CMK (cell line): ENCODE measurements at regions not wholly inside any gene's neighbourhood (a gene's known extent, or its start where the extent isn't known, plus 50 kb on each side); places are given as distances from the start of the nearest gene placed in this dataset.

Experiments
- DNase-seq: peaks from one replicate; pipeline ENCODE4 v3.0.0-alpha.2; 2010; ENCODE audit warnings: low read depth

DNA sequence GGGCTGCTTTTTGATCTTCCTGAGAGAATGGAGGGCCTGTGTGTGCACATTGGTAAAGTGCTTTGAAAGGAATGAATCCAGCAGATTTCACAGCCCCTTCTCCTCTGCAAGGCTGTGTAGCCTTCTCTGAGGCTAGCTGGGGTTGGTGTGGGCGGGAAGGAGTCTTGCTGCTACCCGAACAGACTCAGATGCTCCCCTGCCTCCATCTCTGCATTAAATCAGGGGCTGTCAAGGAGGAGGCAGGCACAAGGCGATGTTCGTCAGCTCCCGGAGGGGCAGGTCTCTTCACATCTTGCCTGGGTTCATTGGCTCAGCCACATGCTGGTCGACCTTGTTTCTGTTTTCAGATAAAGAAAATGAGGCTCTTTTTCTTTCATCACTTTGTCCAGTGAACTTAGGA, 291.5 kb upstream of the SULF2 start:
- no peak for DNase-seq

DNA sequence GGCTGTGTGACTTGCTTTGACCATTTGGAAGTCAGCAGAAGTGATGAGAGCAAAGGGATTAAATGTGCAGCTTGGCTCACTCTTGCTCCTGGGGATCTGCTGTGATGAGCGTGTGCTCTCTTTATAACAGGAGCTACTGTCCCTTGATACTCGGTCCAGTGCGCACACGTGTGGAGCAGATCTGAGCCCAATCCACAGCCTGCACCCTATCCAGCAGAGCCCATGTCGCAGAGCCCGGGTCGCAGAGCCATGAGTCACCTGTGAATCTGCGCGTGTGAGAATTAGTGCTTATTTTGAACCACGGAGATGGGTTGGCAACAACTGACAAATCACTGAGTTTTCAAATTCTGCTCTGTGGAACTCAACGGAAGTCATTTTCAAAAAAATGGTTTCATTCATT, 291.0 kb upstream of the SULF2 start:
- DNase-seq, result no peak

DNA sequence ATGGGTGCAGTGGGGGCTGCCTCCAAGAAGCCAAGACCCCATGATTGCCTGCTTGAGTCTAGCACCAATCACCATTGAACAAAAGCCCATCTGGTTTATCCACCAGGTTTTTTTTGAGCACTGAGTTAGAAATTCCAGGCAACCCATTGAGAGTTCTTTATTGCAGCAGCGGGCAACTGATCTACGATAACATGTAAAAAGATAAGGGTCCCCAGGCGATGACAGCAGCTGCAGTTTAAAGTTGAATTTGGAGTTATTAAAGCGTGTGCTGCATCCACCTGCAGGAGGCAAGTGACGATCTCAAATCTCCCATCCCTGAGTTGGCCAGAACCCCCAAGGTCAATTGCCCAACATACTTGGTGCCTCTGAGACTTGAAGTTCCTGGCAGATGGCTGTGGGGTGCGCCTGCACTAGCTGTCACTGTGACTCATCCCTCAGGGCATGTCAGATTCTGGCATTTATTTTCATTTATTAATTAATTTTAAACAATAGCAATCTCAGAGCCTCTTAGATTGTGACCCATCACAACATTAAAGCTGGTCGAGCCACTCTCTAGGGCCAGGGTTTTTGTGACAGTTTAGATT, 290.4 kb upstream of the SULF2 start:
- DNase-seq, result no peak

DNA sequence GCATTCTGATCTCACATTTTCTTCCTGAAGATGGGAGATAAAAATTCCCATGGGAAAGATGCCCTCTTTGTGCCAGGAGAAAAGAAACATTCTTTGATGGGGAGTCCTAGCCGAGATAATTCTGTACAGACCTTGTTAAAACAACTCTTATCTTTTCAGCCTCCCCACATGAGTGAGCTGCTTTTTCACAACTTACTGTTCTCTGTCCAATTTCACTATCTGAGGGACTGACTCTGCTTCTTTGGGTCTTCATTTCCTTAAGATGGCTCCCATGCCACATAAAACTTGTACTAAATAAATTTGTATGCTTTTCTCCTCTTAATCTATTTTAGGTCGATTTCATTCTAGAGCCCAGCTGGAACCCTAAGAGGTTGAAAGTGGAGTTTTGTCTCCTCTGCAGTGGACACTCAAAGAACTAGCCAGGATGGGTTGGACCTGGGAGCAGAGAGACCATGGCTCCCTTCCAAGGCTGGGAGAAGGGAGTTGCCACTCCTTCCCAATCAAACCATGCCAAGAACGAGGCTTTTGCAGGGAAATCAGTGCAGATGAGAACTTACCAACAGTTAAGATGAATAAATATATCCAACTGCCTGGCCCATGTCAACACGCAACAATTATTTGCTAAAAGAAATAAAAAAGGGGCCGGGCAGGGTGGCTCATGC, 285.8 kb upstream of the SULF2 start:
- no peak for DNase-seq

DNA sequence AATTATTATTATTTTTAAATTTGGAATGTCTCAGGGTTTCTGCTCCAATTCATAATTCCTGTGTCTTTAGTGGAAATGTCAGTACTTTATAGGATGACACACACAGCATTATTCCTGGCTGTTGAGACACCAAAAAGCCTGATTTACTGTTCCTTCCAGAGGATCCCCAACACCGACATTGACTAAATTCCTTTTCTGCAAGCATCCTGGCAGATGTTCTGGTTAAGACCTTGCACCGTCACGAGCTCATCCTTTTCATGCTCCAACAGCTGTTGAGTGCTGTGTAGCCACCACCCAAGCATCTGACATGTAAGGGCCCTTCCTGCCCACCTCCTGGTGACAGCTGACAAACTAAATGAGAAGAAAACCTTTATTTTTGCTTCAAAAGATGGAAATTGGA, 284.3 kb upstream of the SULF2 start:
- DNase-seq, result no peak

DNA sequence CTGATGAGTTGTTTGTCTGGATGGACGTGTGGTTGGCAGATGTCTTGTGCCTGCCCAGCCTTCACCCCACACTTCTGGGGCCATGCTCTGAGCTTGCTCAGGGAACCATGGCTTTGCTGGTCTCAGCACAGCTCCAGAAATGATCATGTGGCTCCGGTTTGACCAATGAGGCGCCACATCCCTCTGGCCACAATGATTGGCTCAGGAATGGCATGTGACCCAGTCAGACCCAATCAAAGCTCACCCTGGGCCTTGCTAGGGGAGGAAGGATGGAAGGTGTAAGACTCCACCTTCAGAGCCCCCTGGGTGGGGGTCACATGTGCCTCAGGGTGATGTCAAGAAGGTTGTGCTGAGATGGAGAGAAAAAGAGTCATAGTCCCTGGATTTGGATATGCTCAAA, 281.6 kb upstream of the SULF2 start:
- no peak for DNase-seq

DNA sequence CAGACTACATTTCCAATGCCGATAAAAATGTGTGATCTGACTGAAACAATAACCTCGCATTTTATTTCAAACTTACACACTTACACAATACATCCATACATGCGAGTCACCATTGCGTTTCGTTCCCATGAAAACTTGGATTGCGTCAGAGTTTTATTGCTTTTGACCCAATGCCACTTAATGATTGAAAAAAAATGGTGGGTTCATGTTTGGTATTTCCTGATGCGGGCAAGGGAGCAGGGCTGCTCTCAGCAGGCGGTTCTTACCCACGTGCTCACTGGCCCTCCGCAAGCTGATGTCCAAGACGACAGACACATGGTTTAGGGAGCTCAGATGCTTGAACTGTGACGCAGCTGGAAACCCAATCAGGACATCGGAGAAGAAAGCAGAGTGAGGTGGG, 281.0 kb upstream of the SULF2 start:
- no peak for DNase-seq

DNA sequence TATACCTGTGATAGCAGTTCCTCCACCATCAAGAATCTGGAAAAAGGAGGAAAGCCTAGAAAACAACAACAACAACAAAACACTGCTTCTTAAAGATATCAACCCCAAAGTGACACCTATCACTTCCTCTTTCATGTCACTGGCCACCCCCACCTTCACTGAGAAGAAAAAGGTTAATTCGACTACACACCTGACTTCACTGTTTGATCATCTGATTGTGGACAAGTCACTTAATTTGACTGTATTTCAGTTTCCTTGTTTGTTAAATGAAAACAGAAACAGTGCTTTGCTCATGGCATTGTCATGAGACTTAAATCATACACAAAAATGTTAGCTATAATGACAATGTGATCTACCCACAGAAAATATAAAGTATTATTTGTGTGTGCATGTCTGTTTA, 280.6 kb upstream of the SULF2 start:
- no peak for DNase-seq

DNA sequence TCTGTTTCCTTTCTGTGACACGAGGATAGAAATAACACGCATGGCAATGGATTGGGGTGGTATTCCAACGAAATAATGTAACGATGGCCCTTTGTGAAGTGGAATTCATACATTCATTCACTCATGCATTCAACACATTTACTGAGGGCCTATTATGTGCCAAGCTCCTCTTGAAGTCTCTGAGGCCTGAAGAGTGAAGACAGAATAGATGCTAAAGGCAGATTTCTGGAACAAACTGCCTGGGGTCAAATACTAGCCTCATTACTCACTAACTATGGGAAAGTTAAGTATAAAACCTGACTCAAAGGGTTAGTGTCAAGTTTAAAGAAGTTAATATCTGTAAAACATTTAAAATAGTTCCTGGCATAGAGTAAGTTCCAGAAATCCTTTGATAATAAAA, 279.6 kb upstream of the SULF2 start:
- DNase-seq, result no peak

DNA sequence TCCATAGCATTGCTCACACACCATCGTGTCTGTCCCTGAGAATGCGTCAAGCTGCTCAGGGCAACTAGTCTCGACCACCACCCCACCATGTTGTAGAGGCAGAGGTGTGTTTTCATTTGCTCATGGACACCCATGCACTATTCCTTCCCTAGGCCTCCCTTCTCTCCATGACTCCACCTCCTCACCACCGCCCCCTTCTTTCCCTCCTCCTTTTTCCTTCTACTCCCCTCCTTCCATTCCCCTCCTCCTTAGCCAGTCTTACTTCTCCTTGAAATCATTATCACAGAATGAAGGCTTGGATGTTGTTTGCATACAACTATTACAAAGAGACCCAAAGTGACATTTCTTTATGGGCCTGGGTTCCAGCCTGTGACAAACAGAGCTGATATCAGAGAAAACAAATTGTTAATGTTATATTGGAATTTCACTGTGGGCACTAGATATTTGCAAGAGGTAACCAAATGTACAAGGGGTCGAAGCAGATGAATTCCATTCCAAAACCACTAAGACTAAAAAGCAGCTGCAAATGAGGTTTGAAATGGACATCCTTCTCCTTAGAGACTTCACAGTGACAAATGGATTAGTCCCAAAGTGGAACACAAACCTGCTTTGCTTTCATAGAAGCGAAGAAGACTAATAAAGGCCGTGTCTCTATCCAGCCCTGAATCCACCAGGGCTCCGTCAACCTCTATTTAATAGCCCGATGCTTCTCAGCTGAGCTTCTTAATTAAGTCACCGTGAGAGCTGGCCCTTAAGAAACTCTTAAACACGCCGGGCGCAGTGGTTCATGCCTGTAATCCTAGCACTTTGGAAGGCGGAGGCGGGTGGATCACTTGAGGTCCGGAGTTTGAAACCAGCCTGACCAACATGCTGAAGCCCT, 275.8 kb upstream of the SULF2 start:
- DNase-seq, result no peak

DNA sequence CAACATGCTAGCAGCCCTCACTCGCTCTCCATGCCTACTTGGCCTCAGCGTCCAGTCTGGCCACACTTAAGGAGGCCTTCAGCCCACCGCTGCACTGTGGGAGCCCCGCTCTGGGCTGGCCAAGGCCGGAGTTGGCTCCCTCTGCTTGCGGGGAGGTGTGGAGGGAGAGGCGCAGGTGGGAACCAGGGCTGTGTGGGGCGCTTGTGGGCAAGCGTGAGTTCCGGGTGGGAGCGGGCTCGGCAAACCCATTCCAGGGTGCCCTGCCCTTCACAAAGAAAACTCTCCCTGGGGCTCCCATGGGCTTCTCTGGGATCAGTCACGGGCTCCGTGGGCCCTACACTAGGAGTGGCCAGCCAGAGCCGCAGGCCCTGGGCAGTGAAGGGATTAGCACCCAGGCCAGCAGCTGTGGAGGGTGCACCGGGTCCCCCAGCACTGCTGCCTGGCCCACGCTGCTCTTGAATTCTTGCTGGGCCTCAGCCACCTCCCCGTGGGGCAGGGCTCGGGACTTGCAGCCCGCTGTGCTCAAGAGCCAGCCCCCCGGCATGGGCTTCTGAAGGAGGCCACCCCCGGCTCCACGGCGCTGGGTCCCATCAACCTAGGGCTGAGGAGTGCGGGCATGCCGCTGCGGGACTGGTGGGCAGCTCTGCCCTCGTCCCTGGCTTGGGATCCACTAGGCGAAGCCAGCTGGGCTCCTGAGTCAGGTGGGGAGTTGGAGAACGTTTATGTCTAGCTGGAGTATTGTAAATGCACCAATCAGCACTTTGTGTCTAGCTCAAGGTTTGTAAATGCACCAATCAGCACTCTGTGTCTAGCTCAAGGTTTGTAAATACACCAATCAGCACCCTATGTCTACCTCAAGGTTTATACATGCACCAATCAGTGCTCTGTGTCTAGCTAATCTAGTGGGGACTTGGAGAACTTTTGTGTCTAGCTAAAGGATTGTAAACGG, 273.6 kb upstream of the SULF2 start:
- no peak for DNase-seq

DNA sequence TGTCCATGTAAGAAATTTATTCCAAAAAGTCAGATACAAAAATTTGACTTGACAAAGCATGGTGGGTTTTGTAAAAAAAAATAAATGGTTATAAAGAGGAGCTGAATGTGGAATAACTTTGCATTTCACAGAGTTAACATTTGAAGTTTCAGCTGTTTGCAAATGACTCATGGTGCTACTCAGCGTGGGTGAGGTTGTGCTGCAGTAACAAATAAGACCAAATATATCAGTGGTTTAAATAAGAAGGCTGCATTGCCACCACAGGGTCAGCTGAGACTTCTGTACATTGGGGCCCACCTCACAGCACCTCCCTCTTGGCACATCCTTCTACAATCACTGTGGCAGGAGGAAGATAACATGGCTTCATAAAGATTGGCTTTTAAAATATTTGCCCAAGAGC, 272.5 kb upstream of the SULF2 start:
- no peak for DNase-seq

DNA sequence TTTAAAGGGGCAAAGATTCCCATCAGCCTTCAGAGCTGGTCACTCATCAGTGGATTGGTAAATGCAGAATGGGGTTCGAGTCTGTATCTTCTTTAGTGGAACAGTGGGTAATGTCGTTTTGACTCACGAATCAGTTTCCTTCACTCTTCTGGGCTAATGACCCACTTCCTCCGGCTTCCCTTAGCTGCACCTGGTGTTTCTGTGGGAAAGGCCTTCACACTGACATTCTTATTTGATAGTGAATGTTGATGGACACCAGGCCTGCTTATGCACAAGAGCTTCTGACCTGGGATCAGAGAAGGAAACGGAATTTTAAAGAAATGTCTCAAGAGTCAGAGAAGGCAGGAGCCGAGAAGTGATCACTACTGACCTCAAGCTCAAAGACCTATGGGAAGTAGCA, 272.0 kb upstream of the SULF2 start:
- DNase-seq, result no peak

DNA sequence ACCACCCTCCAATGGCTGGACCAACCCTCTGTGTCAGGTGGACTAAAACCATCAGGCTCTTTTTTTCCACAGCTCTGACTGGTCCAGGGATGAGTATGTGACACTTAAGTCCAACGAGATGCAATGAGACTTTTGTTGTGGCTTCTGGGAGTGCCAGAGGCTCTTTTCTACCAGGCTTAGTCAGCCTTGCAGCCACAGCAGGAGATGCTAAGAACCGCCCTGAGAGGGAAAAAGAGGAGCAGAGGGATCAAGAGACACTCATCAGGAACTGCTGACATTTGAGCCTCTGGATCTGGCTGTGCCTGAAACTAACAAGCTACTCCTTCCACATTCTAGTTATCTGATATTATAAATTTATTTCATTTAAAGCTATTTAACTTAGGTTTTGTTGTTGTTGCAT, 270.9 kb upstream of the SULF2 start:
- DNase-seq, result no peak

DNA sequence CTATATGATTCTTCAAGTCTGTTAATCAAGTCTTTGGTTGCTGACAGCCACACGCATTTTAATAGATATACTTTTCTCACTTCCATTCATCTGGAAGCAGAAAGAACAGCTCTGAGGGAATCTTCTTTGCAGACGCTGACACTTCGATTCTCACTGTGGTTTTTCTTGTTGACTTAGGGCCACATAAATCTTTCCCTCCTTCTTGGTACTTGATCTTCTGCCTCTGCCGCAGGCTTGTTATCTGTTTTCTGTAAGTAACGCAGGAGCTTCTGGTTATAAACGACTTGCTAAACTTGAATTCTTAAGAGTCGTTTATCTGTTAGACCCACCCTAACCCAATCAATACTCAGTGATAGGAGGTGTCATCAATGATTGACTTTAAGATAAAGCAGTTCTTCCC, 268.8 kb upstream of the SULF2 start:
- no peak for DNase-seq

DNA sequence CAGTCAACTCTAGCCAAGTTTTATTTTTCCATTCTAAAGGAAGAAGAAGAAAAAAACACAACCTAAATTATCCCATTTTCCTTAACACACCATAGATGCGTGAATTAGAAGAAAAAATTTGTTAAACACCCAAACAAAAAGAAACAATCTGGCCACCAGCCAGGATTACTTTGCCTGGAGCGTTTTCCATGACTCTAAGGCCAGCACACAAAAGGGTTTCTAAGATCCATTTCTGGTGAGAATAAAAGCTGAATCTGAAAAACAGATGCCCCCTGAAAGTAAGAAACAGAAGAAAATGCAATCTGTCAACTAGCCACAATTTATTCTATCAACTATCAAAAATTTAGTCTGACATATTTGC, 267.2 kb upstream of the SULF2 start:
- DNase-seq, result no peak

DNA sequence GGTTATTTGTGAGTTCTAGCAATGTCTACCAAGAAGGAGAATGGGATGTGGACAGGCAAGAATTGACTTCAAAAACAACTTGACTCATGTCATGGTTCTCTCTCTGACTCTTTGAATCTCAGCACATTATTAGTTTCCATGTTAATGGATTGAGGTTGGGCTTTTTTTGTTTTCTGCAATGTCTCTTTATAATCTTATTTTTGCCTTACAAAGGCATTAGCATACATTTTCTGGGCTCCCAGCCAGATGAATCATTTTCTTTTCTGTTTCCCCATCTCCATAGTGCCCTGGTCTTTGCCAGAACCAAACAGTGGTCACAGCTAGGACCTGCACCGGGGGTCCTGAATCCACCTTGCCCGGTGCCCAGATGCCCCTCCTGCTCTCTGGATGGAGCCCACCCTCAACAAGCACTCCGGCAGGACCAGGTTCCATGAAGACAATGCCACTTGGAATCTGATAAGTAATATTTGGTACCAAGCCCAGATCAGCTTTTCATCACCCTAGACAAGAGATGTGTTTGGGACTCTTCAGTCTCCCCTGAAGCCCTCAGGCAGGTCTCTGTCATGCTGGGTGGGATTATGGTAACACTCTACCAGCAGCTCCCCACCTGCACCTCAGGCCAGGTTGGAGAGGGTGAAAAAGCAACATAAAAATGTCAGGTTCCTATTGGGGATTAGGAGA, 266.7 kb upstream of the SULF2 start:
- no peak for DNase-seq

DNA sequence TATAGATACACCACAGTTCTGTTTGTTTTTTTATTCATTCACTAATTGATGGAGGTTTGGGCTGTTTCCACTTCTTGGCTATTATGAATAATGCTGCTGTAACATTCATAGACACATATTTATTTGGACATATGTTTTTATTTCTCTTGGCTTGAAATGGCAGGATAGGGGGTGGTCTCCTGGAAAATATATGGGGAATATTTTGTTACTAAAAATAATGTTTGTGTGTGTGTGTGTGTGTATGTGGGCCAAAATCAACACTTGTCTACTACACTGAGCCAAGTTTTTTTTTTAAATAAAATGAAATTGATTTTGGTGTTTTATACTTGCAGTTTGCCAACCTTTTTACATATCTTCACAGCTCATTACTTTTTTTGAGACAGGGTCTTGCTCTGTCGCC, 264.4 kb upstream of the SULF2 start:
- no peak for DNase-seq

DNA sequence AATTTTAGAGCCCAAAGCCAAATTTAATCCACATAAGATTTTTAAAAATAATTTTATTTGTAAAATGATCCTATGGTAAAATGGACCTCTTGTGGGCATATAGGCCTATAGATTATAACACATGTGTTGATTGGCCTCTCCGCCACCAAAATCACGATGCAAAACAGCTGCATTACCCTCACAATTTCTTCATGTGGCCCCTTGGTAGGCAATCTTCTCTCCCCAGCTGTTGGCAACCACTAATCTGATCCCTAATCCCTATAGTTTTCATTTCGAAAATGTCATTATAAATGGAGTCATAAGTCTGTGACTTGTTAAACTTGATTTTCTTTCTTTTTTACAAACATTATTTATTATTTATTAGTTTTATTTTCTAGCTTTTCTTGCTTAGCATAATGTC, 263.9 kb upstream of the SULF2 start:
- DNase-seq, result no peak

DNA sequence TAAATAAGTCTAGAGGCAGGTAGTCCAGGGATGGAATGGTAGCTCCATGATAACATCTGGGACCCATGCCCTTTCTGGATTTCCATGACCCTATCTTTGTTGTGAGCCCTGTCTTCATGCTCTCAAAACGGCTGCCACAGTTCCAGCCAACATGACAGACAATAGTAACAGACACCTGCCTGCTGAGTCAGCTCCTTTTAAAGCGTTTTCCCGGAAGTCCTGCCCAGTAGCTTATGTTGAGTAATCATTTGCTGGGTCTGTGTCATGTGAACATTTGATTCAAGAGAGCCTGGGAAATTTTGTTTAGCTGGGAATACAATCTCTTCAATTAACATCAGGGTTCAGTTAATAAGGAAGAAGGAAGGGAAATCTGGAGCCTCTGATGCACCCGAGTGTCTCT, 262.2 kb upstream of the SULF2 start:
- DNase-seq, result no peak

DNA sequence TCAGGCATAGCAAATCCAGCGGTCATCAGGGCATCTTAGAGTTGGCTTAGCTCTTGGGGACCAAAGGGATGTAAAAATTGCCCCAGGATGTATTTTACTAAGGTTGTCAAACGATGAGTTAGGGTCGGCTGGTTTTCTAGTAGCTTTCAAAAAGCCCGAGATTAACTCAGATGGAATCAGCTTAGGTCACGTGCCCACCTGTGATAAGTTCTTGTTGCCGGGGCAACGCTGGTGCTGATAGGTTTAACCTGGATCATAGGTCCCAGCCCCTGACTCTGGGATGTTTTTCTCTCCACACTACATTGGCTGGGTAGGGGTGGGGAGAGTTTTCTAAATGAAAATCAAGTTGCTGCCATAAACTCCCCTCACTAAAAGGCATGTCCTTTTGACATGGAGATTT, 257.3 kb upstream of the SULF2 start:
- no peak for DNase-seq
